HepG2 (cell line): ENCODE measurements at regions not wholly inside any gene's neighbourhood (a gene's known extent, or its start where the extent isn't known, plus 50 kb on each side); places are given as distances from the start of the nearest gene placed in this dataset.
A peak's percentile ranks its signal among the peaks of the same experiment; 100 is the strongest.

Experiments used
- ASH2L ChIP-seq: fragments of 300-600, 200-600 bp; sonication (generic); IDR thresholded peaks from 2 replicates; pipeline ENCODE4 v1.7.0; 2017; ENCODE audit warnings: low read depth, mild to moderate bottlenecking, moderate library complexity, mixed read lengths, low read length; ENCODE audit not compliant: insufficient read length
- ATRX ChIP-seq: sonication (generic); formaldehyde crosslinking; IDR thresholded peaks from 2 replicates; pipeline ENCODE4 v1.4.0; 2020; ENCODE audit warnings: missing genetic modification reagents, borderline replicate concordance
- CC2D1A ChIP-seq: sonication (generic); formaldehyde crosslinking; IDR thresholded peaks from 2 replicates; pipeline ENCODE4 v1.8.1; 2023; ENCODE audit warnings: mild to moderate bottlenecking, missing genetic modification reagents
- CEBPZ ChIP-seq: IDR thresholded peaks from 2 replicates; pipeline ENCODE4 v1.6.1; 2012; ENCODE audit warnings: low read length, improper control_type of control experiment
- EEA1 ChIP-seq: sonication (generic); formaldehyde crosslinking; IDR thresholded peaks from 2 replicates; pipeline ENCODE4 v1.5.1; 2020; ENCODE audit warnings: mild to moderate bottlenecking, missing genetic modification reagents, borderline replicate concordance
- ELF1 ChIP-seq: sonication (generic); formaldehyde crosslinking; IDR thresholded peaks from 2 replicates; pipeline ENCODE4 v1.4.0; 2020; ENCODE audit warnings: missing genetic modification reagents
- EZH2 ChIP-seq: conservative IDR thresholded peaks from 2 replicates; pipeline ENCODE4 v1.6.1; 2012; ENCODE audit warnings: mild to moderate bottlenecking, low read depth, low read length, moderate library complexity
- GATA4 ChIP-seq: sonication (generic); IDR thresholded peaks from 2 replicates; pipeline ENCODE4 v1.6.1; 2016; ENCODE audit warnings: antibody characterized with exemption, low read depth, borderline replicate concordance
- IKZF4 ChIP-seq: sonication (generic); formaldehyde crosslinking; IDR thresholded peaks from 2 replicates; pipeline ENCODE4 v1.5.1; 2020; ENCODE audit warnings: borderline replicate concordance, mild to moderate bottlenecking, low read depth, missing genetic modification reagents; ENCODE audit errors: not compliant biosample characterization
- IKZF5 ChIP-seq: IDR thresholded peaks from 2 replicates; pipeline ENCODE4 v1.6.1; 2018; ENCODE audit warnings: missing genetic modification reagents, mild to moderate bottlenecking, missing compliant biosample characterization
- MIXL1 ChIP-seq: IDR thresholded peaks from 2 replicates; pipeline ENCODE4 v1.6.1; 2016
- NR2F1 ChIP-seq, 2 experiments: fragments of 450-650 bp in 1 of 2; formaldehyde crosslinking in 1 of 2; IDR thresholded peaks; 2 replicates each; pipeline versions ENCODE4 v1.5.0 to v1.6.1; 2016 to 2020; ENCODE audit warnings: mild to moderate bottlenecking in 1 of 2, missing compliant biosample characterization in 1 of 2, missing genetic modification reagents in 1 of 2, moderate library complexity in 1 of 2
- SALL2 ChIP-seq: sonication (generic); formaldehyde crosslinking; IDR thresholded peaks from 2 replicates; pipeline ENCODE4 v1.8.1; 2023; ENCODE audit warnings: mild to moderate bottlenecking, missing genetic modification reagents, inconsistent platforms
- SMARCE1 ChIP-seq: fragments of 450-650 bp; IDR thresholded peaks from 2 replicates; pipeline ENCODE4 v1.6.1; 2017; ENCODE audit warnings: borderline replicate concordance
- TCF7L2 ChIP-seq: IDR thresholded peaks from 2 replicates; pipeline ENCODE4 v1.6.1; 2011; ENCODE audit warnings: mild to moderate bottlenecking, low read depth, low read length, moderate library complexity
- TFDP2 ChIP-seq: sonication (generic); formaldehyde crosslinking; IDR thresholded peaks from 2 replicates; pipeline ENCODE4 v1.4.0; 2020; ENCODE audit warnings: missing genetic modification reagents
- U2AF1 ChIP-seq: fragments of 200-400 bp; formaldehyde crosslinking; optimal IDR thresholded peaks from 2 replicates; pipeline ENCODE3; 2017; ENCODE audit warnings: mild to moderate bottlenecking, low read depth, low read length
- ZBTB20 ChIP-seq: sonication (generic); formaldehyde crosslinking; IDR thresholded peaks from 2 replicates; pipeline ENCODE4 v1.8.1; 2023; ENCODE audit warnings: missing genetic modification reagents, low read depth, mild to moderate bottlenecking, borderline replicate concordance
- ZBTB34 ChIP-seq: sonication (generic); formaldehyde crosslinking; IDR thresholded peaks from 2 replicates; pipeline ENCODE4 v1.8.0; 2022; ENCODE audit warnings: mild to moderate bottlenecking, missing genetic modification reagents
- ZNF274 ChIP-seq: sonication (generic); formaldehyde crosslinking; IDR thresholded peaks from 2 replicates; pipeline ENCODE4 v1.5.1; 2020; ENCODE audit warnings: mild to moderate bottlenecking, missing genetic modification reagents
- ZNF329 ChIP-seq: sonication (generic); formaldehyde crosslinking; IDR thresholded peaks from 2 replicates; pipeline ENCODE4 v1.9.0; 2021; ENCODE audit warnings: low read depth, mild to moderate bottlenecking, missing genetic modification reagents
- ZNF331 ChIP-seq: sonication (generic); formaldehyde crosslinking; IDR thresholded peaks from 2 replicates; pipeline ENCODE4 v1.4.0; 2020; ENCODE audit warnings: missing genetic modification reagents

GRCh38 chr12:115398311-115398781 is 714.4 kb upstream of the TBX3 start (continued):
- TF ChIP-seq U2AF1 (no peak), CC2D1A (CRISPR knock-in tag) (no peak), SMARCE1 (no peak), ZNF329 (CRISPR knock-in tag) (no peak), EEA1 (CRISPR knock-in tag) (no peak), CEBPZ (no peak), EZH2 (no peak), TCF7L2 (no peak), ZNF331 (CRISPR knock-in tag) (peak; percentile 62; the same call in 1 of the 2 replicates), ZNF274 (CRISPR knock-in tag) (no peak), ZBTB34 (CRISPR knock-in tag) (peak; percentile 31; the same call in 1 of the 2 replicates), TFDP2 (CRISPR knock-in tag) (no peak), ZBTB20 (CRISPR knock-in tag) (no peak), GATA4 (no peak), IKZF5 (CRISPR knock-in tag) (peak; percentile 96), IKZF4 (no peak), MIXL1 (peak; percentile 84), NR2F1 (CRISPR knock-in tag; IDR thresholded peaks at IDR 0.05) (peak in 1 of 2 experiments; percentile 27; a peak in 1 of 4 replicates), ELF1 (CRISPR knock-in tag) (peak; percentile 39; the same call in 1 of the 2 replicates), SALL2 (CRISPR knock-in tag) (peak; percentile 65), ASH2L (no peak), ATRX (CRISPR knock-in tag) (no peak)
